WTC11 (cell line): ENCODE measurements at regions not wholly inside any gene's neighbourhood (a gene's known extent, or its start where the extent isn't known, plus 50 kb on each side); places are given as distances from the start of the nearest gene placed in this dataset.

Experiments used
- ATAC-seq: fragments of 200-7000 bp; cut with Tn5 transposase; 2 replicates; pipeline ENCODE4 v1.10.0; 2021; ENCODE audit warnings: mild to moderate bottlenecking, moderate library complexity
- CTCF ChIA-PET: fragments of 300-600 bp; sonication (Branson Sonifier 250); formaldehyde crosslinking; loops from one replicate; lab custom pipeline; 2021; ENCODE audit warnings: antibody characterized with exemption; lab: Charles Lee
- POLR2A ChIA-PET: fragments of 350-600 bp; sonication (Branson Sonifier 250); formaldehyde crosslinking; loops from one replicate; lab custom pipeline; 2021; ENCODE audit warnings: antibody characterized with exemption; lab: Charles Lee
- DNase-seq: peaks from one replicate; pipeline ENCODE4 v3.0.0; 2021; ENCODE audit warnings: low spot score
- H3K27ac Mint-ChIP-seq: 2 replicates; pipeline ENCODE4 v1.8.0; 2021; ENCODE audit warnings: mixed read lengths
- H3K27me3 Mint-ChIP-seq: 2 replicates; pipeline ENCODE4 v1.8.0; 2021; ENCODE audit warnings: low read depth, mild to moderate bottlenecking, moderate library complexity, mixed read lengths
- H3K36me3 Mint-ChIP-seq: 2 replicates; pipeline ENCODE4 v1.8.0; 2021; ENCODE audit warnings: mixed read lengths
- H3K4me1 Mint-ChIP-seq: 2 replicates; pipeline ENCODE4 v1.8.0; 2022; ENCODE audit warnings: mixed read lengths
- H3K4me3 Mint-ChIP-seq: 2 replicates; pipeline ENCODE4 v1.8.0; 2021; ENCODE audit warnings: mild to moderate bottlenecking, moderate library complexity, mixed read lengths
- H3K9me3 Mint-ChIP-seq: 2 replicates; pipeline ENCODE4 v1.8.0; 2021; ENCODE audit warnings: mixed read lengths
- FOXJ3 ChIP-seq: sonication (generic); formaldehyde crosslinking; IDR thresholded peaks from 2 replicates; pipeline ENCODE4 v1.9.0; 2021; ENCODE audit warnings: missing genetic modification reagents, mild to moderate bottlenecking, borderline replicate concordance
- FOXP1 ChIP-seq: sonication (generic); formaldehyde crosslinking; IDR thresholded peaks from 2 replicates; pipeline ENCODE4 v1.8.0; 2022; ENCODE audit warnings: missing genetic modification reagents, mild to moderate bottlenecking, moderate library complexity, borderline replicate concordance
- HMGA2 ChIP-seq: fragments of 250-450 bp; sonication (Bioruptor Pico); IDR thresholded peaks from 2 replicates; pipeline ENCODE4 v1.4.0; 2021; ENCODE audit warnings: mild to moderate bottlenecking, moderate library complexity
- TP53 ChIP-seq: sonication (generic); formaldehyde crosslinking; IDR thresholded peaks from 2 replicates; pipeline ENCODE4 v1.8.1; 2023; ENCODE audit warnings: mild to moderate bottlenecking, missing genetic modification reagents
- ZNF416 ChIP-seq: fragments of 250-450 bp; sonication (Bioruptor Pico); IDR thresholded peaks from 2 replicates; pipeline ENCODE4 v1.9.0; 2021; ENCODE audit warnings: mild to moderate bottlenecking, inconsistent platforms
- ZNF671 ChIP-seq: fragments of 250-450 bp; sonication (Bioruptor Pico); IDR thresholded peaks from 2 replicates; pipeline ENCODE4 v1.8.0; 2021; ENCODE audit warnings: mild to moderate bottlenecking
- TF ChIP-seq, protein P1 (sequence below): sonication (generic); formaldehyde crosslinking; IDR thresholded peaks from 2 replicates; pipeline ENCODE4 v1.8.0; 2023; ENCODE audit warnings: missing genetic modification reagents, mild to moderate bottlenecking, borderline replicate concordance
- TF ChIP-seq, protein P2 (sequence below): sonication (generic); formaldehyde crosslinking; IDR thresholded peaks from 2 replicates; pipeline ENCODE4 v1.8.1; 2023; ENCODE audit warnings: mild to moderate bottlenecking, missing genetic modification reagents, borderline replicate concordance
- TF ChIP-seq, protein P3 (sequence below): sonication (generic); formaldehyde crosslinking; conservative IDR thresholded peaks from 2 replicates; pipeline ENCODE4 v1.8.1; 2022; ENCODE audit warnings: mild to moderate bottlenecking, missing genetic modification reagents
- TF ChIP-seq, protein P4 (sequence below): fragments of 250-450 bp; sonication (Bioruptor Pico); IDR thresholded peaks from 2 replicates; pipeline ENCODE4 v2.1.2; 2022; ENCODE audit warnings: mild to moderate bottlenecking, moderate library complexity
- TF ChIP-seq, protein P5 (sequence below): sonication (generic); formaldehyde crosslinking; IDR thresholded peaks from 2 replicates; pipeline ENCODE4 v1.8.0; 2022; ENCODE audit warnings: mild to moderate bottlenecking, missing genetic modification reagents
- TF ChIP-seq, protein P6 (sequence below): fragments of 250-450 bp; sonication (Bioruptor Pico); IDR thresholded peaks from 2 replicates; pipeline ENCODE4 v1.8.0; 2021; ENCODE audit warnings: mild to moderate bottlenecking

DNA sequence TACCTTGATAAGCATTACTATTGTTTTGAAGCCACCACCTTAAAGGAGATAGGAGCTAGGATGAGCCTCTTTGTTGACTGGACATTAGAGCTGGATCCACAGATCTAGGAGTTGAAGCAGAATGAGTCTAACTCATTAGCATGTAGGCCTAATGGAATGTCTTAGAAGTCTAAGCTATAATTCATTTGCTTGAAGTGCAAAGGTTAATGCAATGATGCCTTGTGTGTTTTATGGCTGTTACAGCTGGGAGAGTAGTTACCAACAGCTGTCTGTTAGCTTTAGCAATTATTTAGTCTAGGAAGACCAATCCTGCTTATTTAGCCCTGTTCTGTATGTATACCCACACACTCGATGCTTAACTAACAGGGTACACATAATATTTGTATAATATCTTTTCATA is 419.3 kb downstream of the TUSC7 start:
- TF ChIP-seq, protein P1, sequence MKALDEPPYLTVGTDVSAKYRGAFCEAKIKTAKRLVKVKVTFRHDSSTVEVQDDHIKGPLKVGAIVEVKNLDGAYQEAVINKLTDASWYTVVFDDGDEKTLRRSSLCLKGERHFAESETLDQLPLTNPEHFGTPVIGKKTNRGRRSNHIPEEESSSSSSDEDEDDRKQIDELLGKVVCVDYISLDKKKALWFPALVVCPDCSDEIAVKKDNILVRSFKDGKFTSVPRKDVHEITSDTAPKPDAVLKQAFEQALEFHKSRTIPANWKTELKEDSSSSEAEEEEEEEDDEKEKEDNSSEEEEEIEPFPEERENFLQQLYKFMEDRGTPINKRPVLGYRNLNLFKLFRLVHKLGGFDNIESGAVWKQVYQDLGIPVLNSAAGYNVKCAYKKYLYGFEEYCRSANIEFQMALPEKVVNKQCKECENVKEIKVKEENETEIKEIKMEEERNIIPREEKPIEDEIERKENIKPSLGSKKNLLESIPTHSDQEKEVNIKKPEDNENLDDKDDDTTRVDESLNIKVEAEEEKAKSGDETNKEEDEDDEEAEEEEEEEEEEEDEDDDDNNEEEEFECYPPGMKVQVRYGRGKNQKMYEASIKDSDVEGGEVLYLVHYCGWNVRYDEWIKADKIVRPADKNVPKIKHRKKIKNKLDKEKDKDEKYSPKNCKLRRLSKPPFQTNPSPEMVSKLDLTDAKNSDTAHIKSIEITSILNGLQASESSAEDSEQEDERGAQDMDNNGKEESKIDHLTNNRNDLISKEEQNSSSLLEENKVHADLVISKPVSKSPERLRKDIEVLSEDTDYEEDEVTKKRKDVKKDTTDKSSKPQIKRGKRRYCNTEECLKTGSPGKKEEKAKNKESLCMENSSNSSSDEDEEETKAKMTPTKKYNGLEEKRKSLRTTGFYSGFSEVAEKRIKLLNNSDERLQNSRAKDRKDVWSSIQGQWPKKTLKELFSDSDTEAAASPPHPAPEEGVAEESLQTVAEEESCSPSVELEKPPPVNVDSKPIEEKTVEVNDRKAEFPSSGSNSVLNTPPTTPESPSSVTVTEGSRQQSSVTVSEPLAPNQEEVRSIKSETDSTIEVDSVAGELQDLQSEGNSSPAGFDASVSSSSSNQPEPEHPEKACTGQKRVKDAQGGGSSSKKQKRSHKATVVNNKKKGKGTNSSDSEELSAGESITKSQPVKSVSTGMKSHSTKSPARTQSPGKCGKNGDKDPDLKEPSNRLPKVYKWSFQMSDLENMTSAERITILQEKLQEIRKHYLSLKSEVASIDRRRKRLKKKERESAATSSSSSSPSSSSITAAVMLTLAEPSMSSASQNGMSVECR (CRISPR knock-in tag): no peak
- TF ChIP-seq HMGA2: no peak
- TF ChIP-seq, protein P2, sequence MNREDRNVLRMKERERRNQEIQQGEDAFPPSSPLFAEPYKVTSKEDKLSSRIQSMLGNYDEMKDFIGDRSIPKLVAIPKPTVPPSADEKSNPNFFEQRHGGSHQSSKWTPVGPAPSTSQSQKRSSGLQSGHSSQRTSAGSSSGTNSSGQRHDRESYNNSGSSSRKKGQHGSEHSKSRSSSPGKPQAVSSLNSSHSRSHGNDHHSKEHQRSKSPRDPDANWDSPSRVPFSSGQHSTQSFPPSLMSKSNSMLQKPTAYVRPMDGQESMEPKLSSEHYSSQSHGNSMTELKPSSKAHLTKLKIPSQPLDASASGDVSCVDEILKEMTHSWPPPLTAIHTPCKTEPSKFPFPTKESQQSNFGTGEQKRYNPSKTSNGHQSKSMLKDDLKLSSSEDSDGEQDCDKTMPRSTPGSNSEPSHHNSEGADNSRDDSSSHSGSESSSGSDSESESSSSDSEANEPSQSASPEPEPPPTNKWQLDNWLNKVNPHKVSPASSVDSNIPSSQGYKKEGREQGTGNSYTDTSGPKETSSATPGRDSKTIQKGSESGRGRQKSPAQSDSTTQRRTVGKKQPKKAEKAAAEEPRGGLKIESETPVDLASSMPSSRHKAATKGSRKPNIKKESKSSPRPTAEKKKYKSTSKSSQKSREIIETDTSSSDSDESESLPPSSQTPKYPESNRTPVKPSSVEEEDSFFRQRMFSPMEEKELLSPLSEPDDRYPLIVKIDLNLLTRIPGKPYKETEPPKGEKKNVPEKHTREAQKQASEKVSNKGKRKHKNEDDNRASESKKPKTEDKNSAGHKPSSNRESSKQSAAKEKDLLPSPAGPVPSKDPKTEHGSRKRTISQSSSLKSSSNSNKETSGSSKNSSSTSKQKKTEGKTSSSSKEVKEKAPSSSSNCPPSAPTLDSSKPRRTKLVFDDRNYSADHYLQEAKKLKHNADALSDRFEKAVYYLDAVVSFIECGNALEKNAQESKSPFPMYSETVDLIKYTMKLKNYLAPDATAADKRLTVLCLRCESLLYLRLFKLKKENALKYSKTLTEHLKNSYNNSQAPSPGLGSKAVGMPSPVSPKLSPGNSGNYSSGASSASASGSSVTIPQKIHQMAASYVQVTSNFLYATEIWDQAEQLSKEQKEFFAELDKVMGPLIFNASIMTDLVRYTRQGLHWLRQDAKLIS (CRISPR knock-in tag): no peak
- no peak for TF ChIP-seq FOXP1 (CRISPR knock-in tag)
- TF ChIP-seq, protein P3, sequence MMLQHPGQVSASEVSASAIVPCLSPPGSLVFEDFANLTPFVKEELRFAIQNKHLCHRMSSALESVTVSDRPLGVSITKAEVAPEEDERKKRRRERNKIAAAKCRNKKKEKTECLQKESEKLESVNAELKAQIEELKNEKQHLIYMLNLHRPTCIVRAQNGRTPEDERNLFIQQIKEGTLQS (CRISPR knock-in tag): no peak
- TF ChIP-seq, protein P4, sequence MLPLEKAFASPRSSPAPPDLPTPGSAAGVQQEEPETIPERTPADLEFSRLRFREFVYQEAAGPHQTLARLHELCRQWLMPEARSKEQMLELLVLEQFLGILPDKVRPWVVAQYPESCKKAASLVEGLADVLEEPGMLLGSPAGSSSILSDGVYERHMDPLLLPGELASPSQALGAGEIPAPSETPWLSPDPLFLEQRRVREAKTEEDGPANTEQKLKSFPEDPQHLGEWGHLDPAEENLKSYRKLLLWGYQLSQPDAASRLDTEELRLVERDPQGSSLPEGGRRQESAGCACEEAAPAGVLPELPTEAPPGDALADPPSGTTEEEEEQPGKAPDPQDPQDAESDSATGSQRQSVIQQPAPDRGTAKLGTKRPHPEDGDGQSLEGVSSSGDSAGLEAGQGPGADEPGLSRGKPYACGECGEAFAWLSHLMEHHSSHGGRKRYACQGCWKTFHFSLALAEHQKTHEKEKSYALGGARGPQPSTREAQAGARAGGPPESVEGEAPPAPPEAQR: no peak
- TF ChIP-seq ZNF416 (CRISPR knock-in tag): no peak
- TF ChIP-seq, all 79 proteins: peak for 0
- Mint-ChIP-seq H3K27ac (no peak overlapping the region), H3K27me3 (no peaks in the 10 kb centered on the region), H3K4me3 (no peak overlapping the region), H3K9me3 (no peaks in the 10 kb centered on the region), H3K4me1 (peaks cover 11% of the 10 kb centered on the region), H3K36me3 (no peaks in the 10 kb centered on the region)
- POLR2A ChIA-PET: no interaction called here
- CTCF ChIA-PET: interaction anchor here (1.0 kb wide), 1 partner anchor 65 kb away, joined by 3 read pairs; no protein-coding TSS in a partner anchor
- DNase-seq (no peak), ATAC-seq (no peak)

DNA sequence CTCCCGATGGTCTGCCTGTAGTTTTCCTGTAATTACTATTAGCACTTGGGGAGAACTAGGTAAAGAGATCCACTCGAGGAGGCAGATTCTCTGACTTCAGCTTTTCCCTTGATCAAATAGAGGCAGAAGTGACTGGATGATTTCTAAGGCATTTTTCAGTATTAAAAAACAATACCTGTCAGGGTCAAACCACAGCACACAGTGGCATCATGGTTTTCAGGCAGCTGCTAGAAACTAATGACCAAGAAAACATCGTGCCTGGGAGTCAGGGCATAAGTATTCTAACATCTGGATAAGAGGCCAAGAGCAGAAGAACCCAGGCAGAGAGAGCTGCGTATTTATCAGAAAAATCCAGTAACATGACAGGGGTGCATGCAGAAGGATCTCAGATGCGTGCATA is 419.9 kb downstream of the TUSC7 start:
- Mint-ChIP-seq H3K4me1 (peaks cover 11% of the 10 kb centered on the region), H3K27me3 (no peaks in the 10 kb centered on the region), H3K9me3 (no peaks in the 10 kb centered on the region), H3K4me3 (no peak overlapping the region), H3K36me3 (no peaks in the 10 kb centered on the region), H3K27ac (no peak overlapping the region; the same call in 1 of the 2 replicates)
- POLR2A ChIA-PET: no interaction called here
- DNase-seq: no peak
- CTCF ChIA-PET: no interaction called here
- ATAC-seq: no peak
- TF ChIP-seq FOXJ3 (CRISPR knock-in tag) (no peak), TP53 (CRISPR knock-in tag) (no peak), ZNF671 (CRISPR knock-in tag) (no peak)
- TF ChIP-seq, protein P5, sequence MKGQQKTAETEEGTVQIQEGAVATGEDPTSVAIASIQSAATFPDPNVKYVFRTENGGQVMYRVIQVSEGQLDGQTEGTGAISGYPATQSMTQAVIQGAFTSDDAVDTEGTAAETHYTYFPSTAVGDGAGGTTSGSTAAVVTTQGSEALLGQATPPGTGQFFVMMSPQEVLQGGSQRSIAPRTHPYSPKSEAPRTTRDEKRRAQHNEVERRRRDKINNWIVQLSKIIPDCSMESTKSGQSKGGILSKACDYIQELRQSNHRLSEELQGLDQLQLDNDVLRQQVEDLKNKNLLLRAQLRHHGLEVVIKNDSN (CRISPR knock-in tag): no peak
- TF ChIP-seq, protein P6, sequence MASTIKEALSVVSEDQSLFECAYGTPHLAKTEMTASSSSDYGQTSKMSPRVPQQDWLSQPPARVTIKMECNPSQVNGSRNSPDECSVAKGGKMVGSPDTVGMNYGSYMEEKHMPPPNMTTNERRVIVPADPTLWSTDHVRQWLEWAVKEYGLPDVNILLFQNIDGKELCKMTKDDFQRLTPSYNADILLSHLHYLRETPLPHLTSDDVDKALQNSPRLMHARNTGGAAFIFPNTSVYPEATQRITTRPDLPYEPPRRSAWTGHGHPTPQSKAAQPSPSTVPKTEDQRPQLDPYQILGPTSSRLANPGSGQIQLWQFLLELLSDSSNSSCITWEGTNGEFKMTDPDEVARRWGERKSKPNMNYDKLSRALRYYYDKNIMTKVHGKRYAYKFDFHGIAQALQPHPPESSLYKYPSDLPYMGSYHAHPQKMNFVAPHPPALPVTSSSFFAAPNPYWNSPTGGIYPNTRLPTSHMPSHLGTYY (CRISPR knock-in tag): no peak
